NCI-H2171 (cell line): ENCODE measurements at regions not wholly inside any gene's neighbourhood (a gene's known extent, or its start where the extent isn't known, plus 50 kb on each side); places are given as distances from the start of the nearest gene placed in this dataset.
"Not testable (repeated sequence)": the region's sequence is repeated elsewhere in the genome, so short reads cannot be mapped to it uniquely, and the experiment has no call there.

Experiments used
- DNase-seq: peaks from one replicate; lab custom pipeline; 2025; lab: John Stamatoyannopoulos, UW

DNA sequence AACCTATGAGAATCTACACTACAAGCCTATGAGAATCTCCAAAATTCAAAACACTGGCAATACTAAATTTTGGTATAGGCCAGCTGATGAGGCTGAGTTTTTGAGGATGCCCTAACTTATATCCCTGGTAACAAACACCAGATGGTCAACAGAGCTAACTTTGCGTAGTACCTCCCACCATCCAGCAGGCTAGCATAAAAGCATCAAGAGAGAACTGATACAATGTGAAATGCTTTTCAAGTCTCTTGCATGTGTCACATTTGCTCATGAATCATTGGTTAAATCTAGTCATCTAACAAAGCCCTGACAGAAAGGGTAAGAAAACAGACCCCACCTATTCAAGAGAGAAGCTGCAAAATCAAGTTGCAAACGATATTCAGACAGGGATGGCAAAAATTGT, 1609.7 kb upstream of the CDH9 start:
- no peak for DNase-seq

DNA sequence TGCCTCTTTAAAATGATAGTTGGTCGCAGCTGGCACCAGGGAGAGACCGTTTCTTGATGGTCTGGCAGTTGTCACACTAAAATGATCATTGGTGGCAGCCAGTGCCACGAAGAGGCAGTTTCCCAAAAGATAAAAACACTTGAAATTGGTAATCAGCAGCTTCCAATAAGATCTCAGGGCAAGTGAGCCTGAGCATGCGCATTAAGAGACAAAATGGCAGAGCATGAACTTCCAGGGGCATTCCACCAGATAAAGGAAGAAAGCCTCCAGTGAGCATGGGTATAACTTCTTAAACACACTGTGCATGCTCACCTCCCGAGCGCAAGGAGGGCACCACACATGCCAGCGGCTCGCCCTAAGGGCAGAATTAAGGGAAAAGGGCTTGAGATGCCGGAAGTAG, 1594.2 kb upstream of the CDH9 start:
- no peak for DNase-seq

DNA sequence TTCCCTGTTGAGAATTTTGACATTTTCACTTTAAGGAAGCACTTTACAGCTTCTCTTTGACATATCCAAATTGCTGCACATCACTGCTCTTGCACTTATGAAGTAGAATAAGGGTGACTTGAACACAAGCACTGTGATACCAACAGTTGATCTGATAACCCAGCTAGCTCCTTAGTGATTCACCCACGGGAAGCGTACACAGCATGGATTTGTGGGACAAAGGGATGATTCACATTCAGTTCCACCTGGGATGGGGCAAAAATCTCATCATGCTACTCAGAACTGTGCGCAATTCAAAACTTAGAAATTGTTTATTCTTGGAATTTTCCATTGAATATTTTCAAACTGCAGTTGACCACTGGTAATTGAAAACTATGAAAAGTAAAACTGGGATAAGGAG, 1565.5 kb upstream of the CDH9 start:
- no peak for DNase-seq

DNA sequence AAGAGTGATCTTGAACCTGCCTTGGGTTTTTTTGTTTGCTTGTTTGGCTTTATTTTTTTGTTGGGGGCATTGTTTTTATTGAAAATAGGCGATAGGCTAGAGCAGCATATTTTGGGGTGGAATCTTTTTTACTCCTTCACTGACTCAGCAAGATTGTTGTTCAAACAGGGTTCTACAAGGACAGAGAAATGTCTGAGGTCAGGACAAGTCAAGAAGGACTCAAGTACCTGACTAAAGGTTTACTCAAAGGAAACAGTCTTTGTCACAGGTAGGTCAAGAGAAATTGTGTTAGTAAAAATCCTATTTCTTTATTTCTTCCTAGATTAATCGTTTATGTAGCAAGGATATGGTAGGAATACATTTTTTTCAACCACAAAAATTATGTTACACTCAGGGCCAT, 1564.0 kb upstream of the CDH9 start:
- no peak for DNase-seq

DNA sequence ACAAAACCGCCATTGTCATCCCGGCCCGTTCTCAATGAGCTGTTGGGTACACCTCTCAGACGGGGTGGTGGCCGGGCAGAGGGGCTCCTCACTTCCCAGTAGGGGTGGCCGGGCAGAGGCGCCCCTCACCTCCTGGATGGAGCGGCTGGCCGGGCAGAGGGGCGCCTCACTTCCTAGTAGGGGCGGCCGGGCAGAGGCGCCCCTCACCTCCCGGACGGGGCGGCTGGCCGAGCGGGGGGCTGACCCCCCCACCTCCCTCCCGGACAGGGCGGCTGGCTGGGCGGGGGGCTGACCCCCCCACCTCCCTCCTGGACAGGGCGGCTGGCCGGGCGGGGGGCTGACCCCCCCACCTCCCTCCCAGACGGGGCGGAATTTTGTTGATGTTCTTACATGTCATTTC, 1558.3 kb upstream of the CDH9 start:
- DNase-seq: not testable (repeated sequence)

DNA sequence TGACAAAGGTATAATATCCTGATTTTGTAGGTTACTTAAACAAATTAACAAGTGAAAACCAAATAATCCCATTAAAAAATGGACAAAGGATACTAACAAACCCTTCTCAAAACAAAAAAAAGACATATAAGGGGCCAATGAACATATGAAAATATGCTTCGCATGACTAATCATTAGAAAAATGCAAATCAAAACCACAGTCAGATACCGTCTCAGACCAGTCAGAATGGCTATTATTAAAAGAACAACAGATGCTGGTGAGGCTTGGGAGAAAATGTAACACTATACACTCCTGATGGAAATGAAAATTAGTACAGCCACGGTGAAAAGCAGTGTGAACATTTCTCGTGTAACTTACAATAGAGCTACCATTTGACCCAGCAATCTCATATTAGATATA, 1542.2 kb upstream of the CDH9 start:
- no peak for DNase-seq

DNA sequence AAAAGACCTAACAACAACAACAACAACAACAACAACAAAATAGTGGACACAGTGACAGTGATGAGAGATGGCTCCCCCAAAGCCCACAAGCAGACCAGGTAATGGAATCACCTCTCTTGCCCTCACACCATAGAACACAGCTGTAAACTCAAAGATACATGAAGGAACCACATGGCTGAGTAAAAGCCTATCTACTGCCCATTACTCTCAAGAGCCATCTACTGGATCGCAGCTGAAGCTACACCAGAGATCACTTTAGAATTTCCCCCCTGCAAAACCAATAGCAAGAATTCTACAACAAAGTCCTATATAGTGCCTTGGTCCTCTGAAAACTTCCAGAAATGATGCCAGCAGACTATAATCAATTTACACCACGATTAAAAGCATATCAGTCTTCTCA, 1537.6 kb upstream of the CDH9 start:
- no peak for DNase-seq

DNA sequence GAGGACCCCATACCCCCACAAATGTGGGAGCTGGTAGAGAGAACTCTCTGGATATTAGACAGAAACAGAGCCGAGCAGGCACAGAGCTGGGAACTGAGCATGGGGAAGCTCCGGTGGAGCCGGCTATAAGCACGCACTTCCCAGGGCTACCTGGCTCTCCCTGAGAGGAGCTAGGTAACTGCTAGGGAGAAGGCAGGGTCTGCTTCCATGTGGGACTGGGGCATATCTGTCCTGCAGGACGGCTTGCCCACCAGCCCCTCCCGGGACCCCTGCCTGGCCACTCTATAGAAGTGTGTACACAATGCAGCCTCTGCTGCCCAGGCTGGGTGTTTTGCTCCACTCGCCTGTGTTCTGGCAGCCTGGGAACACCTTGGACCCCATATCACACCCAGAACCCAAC, 1537.0 kb upstream of the CDH9 start:
- no peak for DNase-seq

DNA sequence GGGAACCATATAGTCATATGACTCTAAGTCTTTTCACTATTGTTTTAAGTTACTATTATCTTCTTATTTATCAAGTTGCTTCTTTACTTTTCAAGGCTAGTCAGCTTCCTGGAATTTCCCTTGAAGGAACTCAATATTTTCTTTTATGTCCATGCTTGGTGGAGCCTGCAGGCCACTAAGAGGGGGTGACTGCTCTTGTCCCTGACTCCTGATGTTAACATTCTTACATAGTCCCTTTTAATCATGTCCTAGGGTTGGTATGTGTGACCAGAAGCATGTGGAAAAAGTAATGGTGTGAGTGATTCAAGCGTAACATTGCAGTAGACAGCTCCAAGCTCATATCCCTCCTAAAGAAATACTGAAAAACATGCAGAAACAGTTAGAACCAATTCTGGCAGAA, 1536.2 kb upstream of the CDH9 start:
- DNase-seq: no peak

DNA sequence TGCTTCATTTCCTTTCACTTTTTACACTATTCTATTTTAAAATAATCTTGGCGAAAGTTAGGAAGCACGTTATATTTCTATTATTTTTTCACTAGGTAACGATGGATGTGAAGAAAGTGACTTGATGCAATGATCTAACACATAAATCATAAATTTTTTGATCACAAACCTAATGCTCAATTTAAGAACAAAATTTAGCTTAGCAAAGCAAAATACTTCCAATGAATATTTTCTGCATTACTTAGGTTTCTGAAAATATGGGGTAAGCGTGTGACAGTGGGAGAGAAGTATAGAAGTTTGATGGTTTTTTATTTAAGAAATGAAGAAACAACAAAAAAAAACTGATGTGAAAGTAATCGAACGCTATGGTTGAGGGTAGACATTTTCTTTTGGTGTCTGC, 1528.7 kb upstream of the CDH9 start:
- DNase-seq: no peak

DNA sequence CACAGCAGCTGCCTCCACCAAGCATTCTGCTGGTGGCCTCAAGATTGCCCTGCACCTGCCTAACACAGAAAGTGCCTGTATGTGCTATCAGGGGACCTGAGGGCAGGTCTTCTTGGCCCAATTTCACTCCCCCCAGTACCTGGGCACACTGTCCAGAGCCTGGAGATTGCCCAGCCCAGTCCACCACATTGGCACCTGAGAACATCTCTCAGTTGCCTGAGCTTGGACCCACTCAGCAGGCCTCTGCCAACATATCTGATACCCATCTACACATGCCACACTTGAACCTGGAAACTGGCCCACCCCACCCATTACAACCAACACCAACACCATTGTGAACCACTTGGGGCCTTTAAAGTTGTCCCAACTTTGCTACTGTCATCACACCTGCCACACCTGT, 1523.1 kb upstream of the CDH9 start:
- DNase-seq: no peak

DNA sequence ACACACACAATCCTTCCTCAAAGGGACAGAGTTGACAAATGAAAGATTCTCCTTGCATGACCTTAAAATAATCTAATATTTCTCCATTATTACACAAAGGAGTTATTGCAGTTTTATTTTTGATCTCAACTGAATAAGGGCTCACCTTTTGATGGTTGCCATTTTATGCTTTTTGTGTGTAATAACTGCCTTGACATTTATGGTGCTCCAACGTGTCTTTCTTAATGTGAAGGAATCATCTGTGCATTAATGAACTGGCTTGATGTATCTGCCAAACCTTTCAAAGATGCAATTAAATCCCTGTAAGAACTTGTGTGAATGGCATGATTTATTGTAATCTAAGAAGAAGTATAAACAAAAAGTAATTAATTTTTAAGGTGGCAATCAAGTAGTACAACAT, 1519.8 kb upstream of the CDH9 start:
- DNase-seq: no peak

DNA sequence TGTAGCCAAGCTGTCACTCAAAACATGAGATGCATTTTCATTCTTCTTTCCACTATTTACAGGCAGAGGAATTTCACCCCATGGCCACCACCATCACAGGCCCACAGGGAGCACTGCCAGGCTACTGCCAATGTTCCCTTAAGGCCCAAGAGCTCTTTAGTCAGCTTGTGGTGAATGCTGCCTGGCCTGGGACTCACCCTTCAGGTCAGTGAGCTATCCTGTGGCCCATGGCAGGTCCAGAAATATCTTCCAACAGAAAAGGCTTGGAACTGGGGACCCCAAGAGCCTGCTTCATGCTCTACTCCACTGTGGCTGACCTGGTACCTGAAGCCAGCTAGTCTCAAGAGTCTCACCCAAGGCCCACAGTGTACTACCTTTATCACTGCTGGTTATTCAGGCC, 1518.7 kb upstream of the CDH9 start:
- no peak for DNase-seq

DNA sequence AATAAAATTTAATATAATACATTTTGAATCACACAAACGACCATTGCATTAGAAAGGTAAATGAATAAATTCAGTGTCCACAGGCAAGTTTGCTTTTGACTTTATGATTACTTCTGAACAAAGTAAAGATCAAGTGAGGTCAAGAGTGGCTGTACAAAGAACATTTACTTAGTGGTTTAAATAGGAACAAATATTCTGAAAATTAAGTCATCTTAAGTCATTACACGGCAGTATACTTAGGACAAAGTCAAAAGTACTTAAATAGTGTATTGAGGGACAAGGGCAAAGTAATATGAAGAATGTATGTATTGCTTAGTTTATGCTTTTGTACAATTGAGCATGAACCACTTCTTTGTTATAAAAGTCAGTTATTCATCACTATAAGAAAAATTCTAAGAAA, 1511.2 kb upstream of the CDH9 start:
- no peak for DNase-seq

DNA sequence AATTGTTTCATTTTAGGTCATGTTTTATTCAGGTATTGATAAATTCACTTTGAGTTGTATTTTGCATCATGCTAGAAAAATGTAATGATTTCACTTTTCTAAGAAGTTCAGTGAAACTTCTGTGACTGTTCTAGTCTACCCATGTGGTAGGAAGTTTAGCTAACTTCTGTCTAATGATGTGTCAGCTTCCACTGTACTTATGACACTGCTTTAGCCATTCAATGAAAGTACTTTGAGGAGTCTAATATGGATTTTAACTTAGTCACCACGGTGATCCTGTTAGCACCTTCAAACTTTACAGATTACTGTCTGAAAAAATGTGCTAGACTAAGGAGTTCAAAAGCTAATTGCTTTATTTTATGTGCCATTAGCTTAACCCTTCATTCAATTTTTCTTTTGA, 1510.5 kb upstream of the CDH9 start:
- no peak for DNase-seq

DNA sequence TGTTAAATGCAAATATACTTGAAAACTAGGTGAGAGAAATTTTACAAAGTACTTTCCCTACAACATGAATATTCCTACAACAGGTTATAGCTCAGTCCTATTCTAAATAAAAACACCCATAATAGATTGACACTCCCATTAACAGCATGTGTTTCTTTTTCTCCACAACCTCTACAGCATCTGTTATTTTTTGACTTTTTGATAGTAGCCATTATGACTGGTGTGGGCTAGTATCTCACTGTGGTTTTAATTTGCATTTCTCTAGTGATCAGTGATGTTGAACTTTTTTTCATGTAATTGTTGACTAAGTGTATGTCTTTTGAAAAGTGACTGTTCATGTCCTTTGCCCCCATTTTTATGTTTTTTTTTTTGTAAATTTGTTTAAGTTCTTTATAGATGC, 1506.1 kb upstream of the CDH9 start:
- no peak for DNase-seq

DNA sequence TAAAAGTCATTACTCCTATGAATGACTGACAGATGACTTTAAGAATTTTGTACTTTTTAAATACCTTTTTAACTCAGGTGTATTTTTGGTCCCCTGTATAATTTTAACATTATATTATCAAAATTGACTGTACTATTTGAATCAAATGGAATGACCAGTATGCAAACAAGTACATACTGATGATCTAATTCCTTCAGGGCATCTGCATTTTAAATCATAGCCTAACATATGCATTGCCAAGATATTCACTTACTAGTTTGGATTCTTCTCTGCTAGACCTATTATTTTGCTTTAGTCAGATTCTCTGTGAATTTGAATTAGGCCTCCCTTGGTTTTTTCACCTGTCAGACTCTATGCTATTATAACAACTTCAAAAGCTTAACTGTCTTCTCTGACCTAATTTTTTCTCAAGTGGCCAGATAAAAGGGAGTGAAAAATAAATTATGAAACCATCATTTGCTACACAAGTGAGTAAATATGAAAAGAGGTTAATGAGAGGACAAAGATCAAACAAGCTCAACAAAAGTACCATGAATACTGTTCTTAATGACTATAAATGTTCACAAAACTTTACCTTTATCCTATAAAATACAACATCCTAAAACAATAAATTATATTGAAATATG, 1505.2 kb upstream of the CDH9 start:
- no peak for DNase-seq

DNA sequence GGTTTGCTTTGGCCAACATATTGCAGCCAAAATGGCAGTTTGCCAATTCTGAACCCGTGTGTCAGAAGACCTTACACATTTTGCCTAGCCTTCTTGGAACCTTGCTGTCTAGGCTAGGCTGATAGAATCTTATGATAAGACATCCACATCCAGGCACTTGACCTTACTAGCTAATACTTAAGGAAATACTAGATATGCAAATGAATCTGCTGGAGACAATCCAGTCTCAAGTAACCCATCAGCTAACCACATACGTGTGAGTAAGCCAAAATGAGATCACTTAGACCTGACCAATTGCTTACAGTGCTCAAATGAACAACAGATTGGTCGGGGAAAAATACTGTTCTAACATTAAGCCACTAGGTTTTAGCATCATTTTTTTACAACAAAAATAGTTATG, 1504.6 kb upstream of the CDH9 start:
- DNase-seq: no peak

DNA sequence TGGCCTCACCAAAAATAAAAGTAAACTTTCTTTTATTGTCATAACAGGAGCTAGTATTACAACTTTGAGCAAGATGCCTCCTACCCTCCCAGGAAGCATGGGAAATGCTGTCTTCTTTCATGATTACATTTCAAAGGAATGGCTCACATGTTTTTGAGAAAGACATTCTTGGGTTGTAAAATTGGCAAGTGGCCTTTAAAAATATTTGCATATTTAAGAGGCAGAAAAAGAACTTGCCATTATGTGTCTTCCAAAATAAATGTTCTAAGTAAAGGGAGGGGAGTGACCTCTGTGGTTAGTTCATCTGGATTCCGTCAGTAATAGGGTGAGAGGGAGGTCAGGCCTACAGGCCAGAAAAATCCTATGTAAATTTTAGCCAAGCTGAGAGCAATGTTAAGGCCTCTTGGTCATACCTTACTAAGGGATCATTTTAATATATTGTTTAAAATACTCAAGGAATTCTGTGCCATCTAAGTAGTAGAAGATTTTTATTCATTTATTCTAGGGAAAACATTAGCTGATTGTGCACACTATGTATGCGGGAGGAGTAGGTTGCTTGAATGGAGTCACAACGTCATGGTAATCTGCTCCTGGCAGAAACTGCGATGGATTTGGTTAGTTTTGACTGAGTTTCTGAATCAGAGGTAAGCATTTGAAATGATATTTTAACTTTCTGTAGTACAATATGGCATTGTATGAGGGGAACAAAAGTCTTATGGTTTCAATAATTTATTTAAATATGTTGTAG, 1485.7 kb upstream of the CDH9 start:
- DNase-seq: no peak

DNA sequence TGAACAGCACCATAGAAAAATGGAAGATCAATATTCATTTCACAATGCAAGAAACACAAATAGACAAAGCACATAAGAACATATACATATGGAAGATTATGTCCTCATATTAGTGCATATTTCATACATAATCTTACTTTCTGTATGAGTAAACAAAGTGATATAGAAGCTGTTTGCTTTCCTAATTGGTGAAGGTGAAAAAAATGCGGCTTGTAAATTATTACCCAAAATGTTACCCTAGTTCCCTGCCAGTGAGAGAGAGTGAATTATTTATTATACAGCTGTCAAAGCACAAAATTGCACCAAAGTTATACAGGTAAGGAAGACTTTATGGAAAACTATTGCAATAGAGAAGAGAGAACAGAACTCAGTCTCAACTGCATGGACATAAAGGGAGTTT, 1485.0 kb upstream of the CDH9 start:
- no peak for DNase-seq

DNA sequence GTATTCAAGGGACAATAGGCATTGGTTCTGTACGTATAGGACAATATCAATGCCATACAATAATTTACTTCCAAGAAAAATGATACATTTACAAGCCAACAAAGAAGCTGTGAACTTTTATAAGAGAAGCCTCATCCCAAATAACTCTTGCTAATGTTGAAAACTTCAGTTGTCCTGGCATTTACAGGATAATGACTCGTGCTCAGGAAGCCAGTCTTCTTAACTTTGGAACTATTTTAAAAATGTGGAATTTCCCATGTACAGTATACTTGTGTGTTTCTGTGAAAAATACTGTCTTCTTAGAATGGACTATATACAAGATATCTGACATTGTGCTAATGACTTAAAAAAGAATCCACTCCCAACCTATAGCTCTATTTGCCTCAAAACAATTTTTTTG, 1479.3 kb upstream of the CDH9 start:
- no peak for DNase-seq

DNA sequence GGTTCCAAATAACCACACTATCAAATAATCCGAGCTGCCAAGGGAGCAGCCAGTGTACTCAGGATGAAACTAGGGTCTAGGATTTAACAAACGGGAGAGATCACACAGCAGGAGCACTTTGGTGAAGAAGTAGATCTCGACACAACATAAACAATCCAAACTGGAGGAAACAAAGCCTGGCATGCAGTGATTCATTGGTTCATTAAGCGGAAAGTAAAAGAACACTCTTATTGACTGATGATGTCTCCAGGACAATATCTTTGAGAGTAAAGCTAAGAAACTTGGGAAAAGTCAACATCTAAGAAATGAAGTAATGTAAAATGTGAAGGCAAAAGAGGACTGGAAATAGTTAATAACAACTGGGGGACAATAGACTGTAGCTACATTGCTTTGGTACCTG, 1478.3 kb upstream of the CDH9 start:
- no peak for DNase-seq

DNA sequence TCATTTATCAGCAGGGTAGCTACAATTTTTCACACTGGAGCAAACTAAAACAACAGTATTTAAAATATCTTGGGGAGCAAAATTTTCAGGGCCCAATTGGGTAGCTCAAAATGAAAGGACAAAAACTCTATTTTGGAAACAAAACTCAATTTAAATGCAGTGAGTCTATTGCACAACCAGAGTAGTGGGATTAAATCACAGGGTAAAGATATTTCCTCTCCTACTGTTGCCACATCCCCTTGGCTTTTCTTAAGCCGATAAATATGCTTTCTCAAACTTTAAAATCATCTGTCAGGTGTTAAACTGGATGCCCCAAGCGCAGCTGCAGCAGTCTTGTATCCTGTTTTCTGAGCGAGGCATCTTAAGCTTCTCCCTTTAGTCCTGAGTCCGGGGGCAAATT, 1474.3 kb upstream of the CDH9 start:
- DNase-seq: no peak

DNA sequence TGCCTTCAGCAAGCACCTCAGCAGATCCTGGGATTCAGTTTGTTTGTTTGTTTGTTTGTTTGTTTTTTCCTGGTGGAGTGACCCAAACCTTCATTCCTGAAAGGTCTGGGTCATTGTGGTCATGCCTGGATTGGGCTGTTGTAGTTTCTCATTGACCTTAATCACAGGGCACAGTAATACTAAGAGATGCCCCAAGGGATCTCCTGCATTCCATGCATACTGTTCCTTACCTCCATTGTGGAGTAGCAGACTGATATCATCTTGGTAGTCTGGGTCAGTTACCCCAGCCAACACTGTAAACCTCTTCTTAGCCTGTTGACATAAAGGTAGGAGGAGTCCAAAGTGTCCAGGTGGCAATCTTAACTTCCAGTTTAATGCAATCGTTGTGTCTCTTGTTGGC, 1466.7 kb upstream of the CDH9 start:
- no peak for DNase-seq
